SW480 (cell line): ENCODE measurements at regions not wholly inside any gene's neighbourhood (a gene's known extent, or its start where the extent isn't known, plus 50 kb on each side); places are given as distances from the start of the nearest gene placed in this dataset.

Experiments
- DNase-seq: peaks from one replicate; pipeline ENCODE4 v3.0.0-alpha.2; 2016; ENCODE audit warnings: low spot score

DNA sequence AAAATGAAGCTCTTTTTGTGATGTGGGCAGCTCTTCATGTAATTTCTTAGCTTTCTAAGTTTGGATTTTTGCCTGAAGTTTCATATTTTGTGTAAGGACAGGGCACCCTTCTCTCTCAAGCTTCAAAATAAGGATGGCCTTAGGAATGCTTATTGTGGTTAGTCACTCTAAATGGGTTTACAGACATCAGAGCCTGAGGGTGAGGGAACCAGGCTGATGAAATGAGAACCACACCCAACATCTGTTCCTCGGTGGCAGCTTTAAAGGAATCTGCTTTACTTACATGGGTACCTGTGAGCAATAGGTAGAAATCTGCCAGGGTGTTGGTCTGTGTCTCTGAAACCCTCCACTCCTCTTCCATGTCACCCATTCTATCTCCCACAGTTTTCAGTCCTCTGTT lies 174.3 kb downstream of the EMX2 start:
- peak; percentile 45 for DNase-seq

GRCh38 chr10:117718986-117719920 lies 176.7 kb downstream of the EMX2 start:
- DNase-seq = no peak

GRCh38 chr10:117720931-117721835 lies 178.6 kb downstream of the EMX2 start:
- DNase-seq = peak; percentile 40

DNA sequence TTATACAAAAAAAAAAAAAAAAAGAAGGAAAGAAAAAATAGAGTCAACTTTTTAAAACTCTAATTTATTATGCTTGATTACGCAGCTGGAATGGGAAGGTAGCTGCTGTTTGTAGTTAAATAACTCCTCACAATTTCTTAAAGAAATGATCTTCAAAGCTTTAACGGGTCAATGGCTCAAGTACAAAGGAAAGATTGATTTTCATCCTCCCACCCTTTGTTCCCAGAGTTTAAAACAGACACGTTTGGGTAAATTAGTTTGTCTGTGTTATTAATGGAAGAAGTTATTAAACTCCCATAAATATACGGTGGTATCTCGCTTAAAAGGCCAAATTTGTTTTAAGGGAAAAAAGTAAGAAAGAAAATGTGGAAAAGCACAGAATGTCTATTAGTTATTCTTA lies 179.3 kb downstream of the EMX2 start:
- DNase-seq = no peak

- no peak for DNase-seq
Measured at GRCh38 chr10:117723343-117723742, 180.8 kb downstream of the EMX2 start.

GRCh38 chr10:117725993-117726392 lies 183.4 kb downstream of the EMX2 start:
- DNase-seq = no peak

- no peak for DNase-seq
Measured at GRCh38 chr10:117726596-117727295, 184.2 kb downstream of the EMX2 start.

- DNase-seq = no peak
Measured at GRCh38 chr10:117727421-117727820, 184.9 kb downstream of the EMX2 start.

DNA sequence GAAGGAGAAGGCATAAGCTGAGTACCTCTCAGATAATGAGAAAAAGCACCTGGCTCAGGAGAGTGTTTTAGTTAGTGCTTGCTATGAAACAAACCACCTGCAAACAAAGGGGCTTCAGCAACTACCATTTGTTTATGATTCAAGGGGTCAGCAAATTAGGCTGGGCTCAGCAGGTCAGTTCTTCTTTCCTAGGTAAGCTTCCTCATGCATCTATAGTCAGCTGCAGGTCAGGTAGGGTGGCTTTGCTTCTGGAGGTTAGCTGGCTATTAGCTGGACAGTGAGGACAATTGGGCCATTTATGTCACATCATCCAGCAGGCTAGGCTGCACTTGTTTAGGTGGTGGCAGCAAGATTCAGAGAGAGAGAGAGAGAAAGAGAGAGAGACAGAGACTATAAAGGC lies 185.5 kb downstream of the EMX2 start:
- no peak for DNase-seq

DNA sequence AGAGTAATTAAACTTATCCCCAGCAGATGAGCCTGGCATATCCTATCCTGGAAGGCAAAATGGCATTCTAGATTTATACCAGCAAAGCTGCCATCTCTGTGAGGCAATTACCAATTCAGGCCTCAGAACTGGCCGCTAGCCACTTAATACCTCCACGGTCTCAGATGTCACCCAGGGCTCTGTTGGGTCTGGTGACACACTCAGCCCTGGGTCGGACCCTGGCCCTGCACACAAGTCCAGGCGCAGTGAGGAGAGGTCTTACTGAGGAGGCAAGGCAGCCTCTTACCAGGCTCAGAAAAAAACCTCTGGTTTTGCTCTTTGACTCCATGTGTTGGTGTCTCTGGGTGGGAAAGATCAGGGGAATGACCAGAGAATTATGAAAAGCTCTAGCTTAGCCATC lies 186.6 kb downstream of the EMX2 start:
- DNase-seq = no peak

DNA sequence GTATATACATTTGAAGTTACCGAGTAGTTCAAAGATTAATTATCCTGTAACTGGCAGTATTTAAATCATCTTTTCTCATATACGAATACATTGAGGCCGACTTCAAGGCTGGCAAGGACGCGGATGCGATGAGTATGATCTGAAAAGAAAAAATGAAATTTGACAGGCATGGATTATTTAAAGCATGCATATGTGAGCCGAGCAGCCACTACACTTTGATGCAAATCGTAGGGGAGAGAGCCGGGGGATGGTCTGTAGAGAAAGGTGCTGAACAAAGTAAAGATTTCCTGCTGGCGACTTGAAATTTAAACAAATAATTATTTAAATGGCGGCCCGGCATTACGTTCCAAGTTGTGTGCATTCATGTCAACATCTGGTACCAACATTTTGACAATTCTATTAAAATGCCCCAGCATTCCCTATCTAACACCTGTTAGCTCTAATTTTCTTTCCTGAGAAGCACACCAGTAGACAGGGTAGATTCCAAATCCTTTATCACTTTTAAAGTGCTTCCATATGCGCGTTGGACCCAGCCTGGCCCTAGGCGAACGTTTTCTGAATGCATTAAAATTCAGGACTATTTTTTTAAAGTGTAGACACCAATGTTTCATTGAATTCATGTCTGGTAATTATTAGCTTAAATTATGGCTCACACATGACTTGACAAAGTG lies 188.7 kb downstream of the EMX2 start:
- DNase-seq = no peak

DNA sequence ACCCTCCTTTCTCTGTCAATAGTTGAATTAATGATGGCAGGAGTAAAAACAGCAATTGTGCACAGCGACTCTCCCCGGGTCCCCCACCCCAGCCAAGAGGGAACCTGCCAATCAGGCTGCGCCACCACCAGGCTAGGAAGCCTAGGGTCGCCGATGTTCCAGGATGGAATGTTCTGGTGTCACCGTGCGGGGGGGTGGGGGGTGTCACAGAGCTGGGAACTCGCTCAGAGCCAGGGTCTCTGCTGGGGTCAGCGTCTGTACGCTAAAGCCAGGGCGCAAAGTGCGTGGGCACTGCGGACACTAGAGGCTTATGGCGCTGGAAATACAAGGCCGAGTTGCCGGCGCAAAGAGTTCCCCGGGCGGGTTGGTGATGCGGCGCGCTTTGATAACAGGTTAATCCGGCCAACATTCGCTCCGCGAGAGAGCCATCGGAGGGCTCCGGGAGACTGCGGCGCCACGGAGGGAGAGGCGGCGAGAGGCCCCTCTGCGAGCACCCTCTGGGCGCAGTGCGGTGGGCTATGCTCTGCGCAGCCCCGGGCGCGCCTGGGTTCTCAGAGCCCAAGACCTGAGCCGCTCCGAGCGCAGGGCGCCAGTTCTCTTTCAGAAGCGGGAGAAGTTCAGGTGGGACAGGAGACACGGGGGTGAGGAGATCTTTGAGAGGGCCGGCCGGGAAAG lies 192.3 kb downstream of the EMX2 start:
- DNase-seq = no peak

- DNase-seq = peak; percentile 75
Measured at GRCh38 chr10:117736655-117737054, 194.1 kb downstream of the EMX2 start.

GRCh38 chr10:117740088-117740487 lies 197.5 kb downstream of the EMX2 start:
- DNase-seq = no peak

DNA sequence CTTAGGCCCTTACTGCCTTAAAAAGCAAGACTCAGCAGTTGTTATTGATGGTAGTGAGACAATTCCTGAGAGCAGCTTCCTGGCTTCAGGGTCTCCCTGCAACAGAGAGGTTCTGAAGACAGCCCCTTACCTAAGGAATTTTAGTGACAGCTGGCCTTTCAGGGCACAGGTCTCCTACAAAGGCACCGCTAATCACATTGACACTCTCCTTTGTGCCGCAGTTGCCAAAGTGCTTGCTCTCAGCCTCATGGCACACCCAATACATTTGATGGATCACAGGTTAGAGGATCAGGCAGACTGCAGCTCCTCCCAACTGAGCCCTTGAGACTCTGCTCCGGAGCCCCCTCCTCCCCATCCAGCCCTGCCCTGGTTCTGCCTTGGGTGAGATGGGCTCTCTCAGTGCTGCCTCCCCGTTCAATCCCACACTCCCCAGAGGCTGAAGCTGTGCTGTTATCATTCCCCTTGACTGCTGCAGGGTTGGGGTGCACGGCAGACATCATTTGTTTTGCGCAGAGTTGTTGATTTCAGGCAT lies 198.2 kb downstream of the EMX2 start:
- DNase-seq = no peak

GRCh38 chr10:117741524-117741923 lies 199.0 kb downstream of the EMX2 start:
- DNase-seq = no peak

GRCh38 chr10:117743509-117743908 lies 201.0 kb downstream of the EMX2 start:
- DNase-seq = no peak

GRCh38 chr10:117745301-117745700 lies 202.8 kb downstream of the EMX2 start:
- DNase-seq = no peak

DNA sequence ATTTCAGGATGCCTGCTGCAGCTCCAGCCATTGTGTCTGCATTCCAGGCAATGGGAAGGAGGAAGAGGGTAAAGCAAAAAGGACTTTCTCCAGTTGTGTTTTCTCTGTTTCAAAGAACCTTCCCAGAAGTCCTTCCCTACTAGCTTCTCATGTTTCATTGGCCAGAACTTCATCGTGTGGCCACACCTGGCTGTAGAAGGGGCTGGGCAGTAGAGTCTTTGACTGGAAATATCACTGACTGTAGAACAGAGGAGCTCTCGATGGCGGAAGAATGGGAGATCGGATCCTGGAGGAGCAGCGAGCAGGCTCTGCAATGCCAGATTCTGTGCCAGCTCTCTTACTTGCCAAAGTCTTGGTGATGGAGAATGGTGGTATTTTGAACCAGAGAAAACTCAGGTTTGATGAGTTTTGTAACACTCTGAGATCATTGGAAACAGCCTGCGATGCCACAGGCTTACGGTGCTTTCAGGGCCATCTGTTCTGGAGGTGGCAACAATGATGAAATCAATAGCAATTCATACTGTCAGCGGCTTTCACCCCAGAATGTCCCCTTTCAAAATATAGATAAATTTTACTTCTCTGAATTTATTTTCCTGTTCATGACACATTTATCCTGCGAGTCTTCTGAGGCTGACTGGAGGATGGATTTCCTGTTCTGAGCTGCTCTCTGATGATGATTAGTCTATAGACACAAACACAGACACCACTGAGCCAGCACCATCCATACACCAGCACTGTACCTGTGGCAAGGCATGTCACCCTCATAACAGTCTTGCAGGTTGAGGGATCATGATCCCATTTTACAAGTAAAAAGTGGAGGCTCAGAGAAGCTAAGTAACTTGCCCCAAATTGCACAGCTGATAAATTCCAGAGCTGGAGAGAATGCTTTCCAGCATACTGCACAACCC lies 204.2 kb downstream of the EMX2 start:
- DNase-seq = no peak

DNA sequence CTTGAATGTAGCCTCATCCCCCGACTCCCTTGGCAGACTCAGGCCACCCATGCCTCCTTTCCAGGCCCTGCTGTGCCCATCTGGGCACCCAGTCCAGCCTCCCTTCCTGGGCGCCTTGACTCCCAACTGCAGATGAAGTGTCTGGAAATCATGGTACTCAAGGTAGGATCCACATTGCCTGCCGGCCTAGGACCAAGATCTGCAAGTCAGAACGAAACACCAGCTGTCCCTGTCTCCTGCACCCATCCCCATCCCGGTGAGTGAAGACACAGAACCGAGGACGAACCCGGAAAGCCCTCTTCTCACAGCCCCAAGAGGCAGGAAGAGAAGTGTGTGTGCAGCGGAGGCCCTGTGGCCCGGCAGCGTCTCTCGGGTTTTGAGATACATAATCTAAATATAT lies 205.1 kb downstream of the EMX2 start:
- DNase-seq = no peak
